IPS-20b (cell line): ENCODE measurements at regions not wholly inside any gene's neighbourhood (a gene's known extent, or its start where the extent isn't known, plus 50 kb on each side); places are given as distances from the start of the nearest gene placed in this dataset.

Experiments used
- H3K27ac ChIP-seq: one replicate; pipeline ENCODE4 v1.5.1; 2013; ENCODE audit warnings: low read length
- H3K27me3 ChIP-seq: 2 replicates; pipeline ENCODE4 v1.6.1; 2013; ENCODE audit warnings: mild to moderate bottlenecking, low read length, inconsistent platforms; ENCODE audit not compliant: insufficient read depth
- H3K36me3 ChIP-seq: 2 replicates; pipeline ENCODE4 v1.6.1; 2013; ENCODE audit warnings: low read depth, mild to moderate bottlenecking, inconsistent platforms, low read length, moderate library complexity; ENCODE audit not compliant: insufficient read depth
- H3K4me1 ChIP-seq: 2 replicates; pipeline ENCODE4 v1.6.1; 2013; ENCODE audit warnings: mild to moderate bottlenecking, control low read depth, inconsistent platforms, low read length, moderate library complexity; ENCODE audit not compliant: insufficient read depth
- H3K4me3 ChIP-seq: 2 replicates; pipeline ENCODE4 v1.5.1; 2013; ENCODE audit warnings: mild to moderate bottlenecking, low read length, inconsistent platforms
- H3K9ac ChIP-seq: 2 replicates; pipeline ENCODE4 v1.6.1; 2013; ENCODE audit warnings: low read depth, mild to moderate bottlenecking, inconsistent platforms, low read length, moderate library complexity
- H3K9me3 ChIP-seq: 2 replicates; pipeline ENCODE4 v1.6.1; 2013; ENCODE audit warnings: mild to moderate bottlenecking, low read depth, low read length, inconsistent platforms; ENCODE audit not compliant: insufficient read depth

GRCh38 chr5:167992868-167993267 lies 298.6 kb upstream of the WWC1 start:
- no peak overlapping the region for H3K9ac ChIP-seq
- no peak overlapping the region for H3K27ac ChIP-seq
- H3K36me3 ChIP-seq: no peaks in the 10 kb centered on the region
- no peak overlapping the region for H3K4me3 ChIP-seq
- H3K4me1 ChIP-seq: peaks cover 4% of the 10 kb centered on the region; the same call in 1 of the 2 replicates
- H3K27me3 ChIP-seq: no peaks in the 10 kb centered on the region
- no peaks in the 10 kb centered on the region for H3K9me3 ChIP-seq

GRCh38 chr5:167993771-167994170 lies 297.7 kb upstream of the WWC1 start:
- H3K4me3 ChIP-seq: no peak overlapping the region
- no peaks in the 10 kb centered on the region for H3K36me3 ChIP-seq
- no peak overlapping the region for H3K9ac ChIP-seq
- H3K9me3 ChIP-seq: no peaks in the 10 kb centered on the region
- no peak overlapping the region for H3K27ac ChIP-seq
- H3K27me3 ChIP-seq: no peaks in the 10 kb centered on the region
- no peaks in the 10 kb centered on the region for H3K4me1 ChIP-seq

GRCh38 chr5:167995844-167996425 lies 295.5 kb upstream of the WWC1 start:
- Histone ChIP-seq H3K4me1 (no peaks in the 10 kb centered on the region), H3K27me3 (no peaks in the 10 kb centered on the region), H3K36me3 (no peaks in the 10 kb centered on the region), H3K27ac (no peak overlapping the region), H3K9me3 (no peaks in the 10 kb centered on the region), H3K9ac (no peak overlapping the region), H3K4me3 (no peak overlapping the region)

GRCh38 chr5:167998148-167998767 lies 293.2 kb upstream of the WWC1 start:
- H3K9ac ChIP-seq: no peak overlapping the region
- no peaks in the 10 kb centered on the region for H3K4me1 ChIP-seq
- H3K9me3 ChIP-seq: no peaks in the 10 kb centered on the region
- no peaks in the 10 kb centered on the region for H3K27me3 ChIP-seq
- H3K36me3 ChIP-seq: no peaks in the 10 kb centered on the region
- no peak overlapping the region for H3K27ac ChIP-seq
- H3K4me3 ChIP-seq: no peak overlapping the region

GRCh38 chr5:167999182-167999581 lies 292.3 kb upstream of the WWC1 start:
- Histone ChIP-seq H3K27ac (no peak overlapping the region), H3K9me3 (no peaks in the 10 kb centered on the region), H3K9ac (no peak overlapping the region), H3K27me3 (no peaks in the 10 kb centered on the region), H3K36me3 (no peaks in the 10 kb centered on the region), H3K4me3 (no peak overlapping the region), H3K4me1 (no peaks in the 10 kb centered on the region)

GRCh38 chr5:168001318-168001717 lies 290.1 kb upstream of the WWC1 start:
- Histone ChIP-seq H3K4me3 (no peak overlapping the region), H3K36me3 (no peaks in the 10 kb centered on the region)

GRCh38 chr5:168002116-168002515 lies 289.3 kb upstream of the WWC1 start:
- H3K27ac ChIP-seq: no peak overlapping the region
- H3K9me3 ChIP-seq: no peaks in the 10 kb centered on the region
- no peaks in the 10 kb centered on the region for H3K4me1 ChIP-seq
- H3K9ac ChIP-seq: no peak overlapping the region
- no peak overlapping the region for H3K4me3 ChIP-seq
- H3K36me3 ChIP-seq: no peaks in the 10 kb centered on the region
- no peaks in the 10 kb centered on the region for H3K27me3 ChIP-seq

More at GRCh38 chr5:168001318-168001717, 290.1 kb upstream of the WWC1 start:
- Histone ChIP-seq H3K27ac (no peak overlapping the region), H3K27me3 (no peaks in the 10 kb centered on the region), H3K9me3 (no peaks in the 10 kb centered on the region), H3K9ac (no peak overlapping the region), H3K4me1 (no peaks in the 10 kb centered on the region)

GRCh38 chr5:168005093-168005492 lies 286.4 kb upstream of the WWC1 start:
- H3K9ac ChIP-seq: no peak overlapping the region
- H3K36me3 ChIP-seq: no peaks in the 10 kb centered on the region
- H3K4me3 ChIP-seq: no peak overlapping the region
- H3K27me3 ChIP-seq: no peaks in the 10 kb centered on the region
- H3K9me3 ChIP-seq: no peaks in the 10 kb centered on the region
- no peak overlapping the region for H3K27ac ChIP-seq
- H3K4me1 ChIP-seq: no peaks in the 10 kb centered on the region

GRCh38 chr5:168005936-168006335 lies 285.5 kb upstream of the WWC1 start:
- Histone ChIP-seq H3K4me3 (no peak overlapping the region), H3K4me1 (no peaks in the 10 kb centered on the region), H3K9me3 (no peaks in the 10 kb centered on the region), H3K27me3 (no peaks in the 10 kb centered on the region), H3K9ac (no peak overlapping the region), H3K36me3 (no peaks in the 10 kb centered on the region), H3K27ac (no peak overlapping the region)

- no peaks in the 10 kb centered on the region for H3K9me3 ChIP-seq
- no peak overlapping the region for H3K27ac ChIP-seq
- H3K36me3 ChIP-seq: no peaks in the 10 kb centered on the region
- no peak overlapping the region for H3K4me3 ChIP-seq
- H3K27me3 ChIP-seq: no peaks in the 10 kb centered on the region
- no peaks in the 10 kb centered on the region for H3K4me1 ChIP-seq
- no peak overlapping the region for H3K9ac ChIP-seq
Measured at GRCh38 chr5:168006456-168007130, 284.9 kb upstream of the WWC1 start.

GRCh38 chr5:168007286-168007685 lies 284.2 kb upstream of the WWC1 start:
- H3K9ac ChIP-seq: no peak overlapping the region

GRCh38 chr5:168008555-168008954 lies 282.9 kb upstream of the WWC1 start:
- no peak overlapping the region for H3K27ac ChIP-seq
- H3K9ac ChIP-seq: no peak overlapping the region
- no peaks in the 10 kb centered on the region for H3K27me3 ChIP-seq
- H3K4me3 ChIP-seq: no peak overlapping the region
- H3K36me3 ChIP-seq: no peaks in the 10 kb centered on the region
- H3K4me1 ChIP-seq: no peaks in the 10 kb centered on the region
- H3K9me3 ChIP-seq: no peaks in the 10 kb centered on the region

More at GRCh38 chr5:168007286-168007685, 284.2 kb upstream of the WWC1 start:
- no peak overlapping the region for H3K27ac ChIP-seq
- no peaks in the 10 kb centered on the region for H3K4me1 ChIP-seq
- H3K4me3 ChIP-seq: no peak overlapping the region
- no peaks in the 10 kb centered on the region for H3K36me3 ChIP-seq
- no peaks in the 10 kb centered on the region for H3K27me3 ChIP-seq
- H3K9me3 ChIP-seq: no peaks in the 10 kb centered on the region
